ENCODE measurements at regions not wholly inside any gene's neighbourhood (a gene's known extent, or its start where the extent isn't known, plus 50 kb on each side); places are given as distances from the start of the nearest gene placed in this dataset.

- no peak overlapping the region for H3K9ac ChIP-seq (ENCODE audit: low read length in 5 of 5)
- H3K9me3 ChIP-seq (ENCODE audit: control insufficient read depth in 5 of 5, low read length in 5 of 5) = no peaks in the 10 kb centered on the region
- no peaks in the 10 kb centered on the region for H3K27me3 ChIP-seq (ENCODE audit: control insufficient read depth in 5 of 5, insufficient read depth in 4 of 5, low read length in 5 of 5)
- H3K27ac ChIP-seq (ENCODE audit: low read depth, low read length) = no peak overlapping the region
- H3K36me3 ChIP-seq (ENCODE audit: control insufficient read depth in 5 of 5, insufficient read depth in 5 of 5, low read length in 5 of 5) = no peaks in the 10 kb centered on the region
- peaks cover 0 to 13% (median 0%) of the 10 kb centered on the region in 5 donors for H3K4me1 ChIP-seq (ENCODE audit: control insufficient read depth in 5 of 5, insufficient read depth in 5 of 5, low read length in 5 of 5)
- H3K4me3 ChIP-seq (ENCODE audit: low read depth in 1 of 5, low read length in 5 of 5) = no peak overlapping the region
Observed at GRCh38 chr19:28482221-28482620, 730.7 kb downstream of the UQCRFS1 start.

GRCh38 chr19:28481674-28482073 is 731.3 kb downstream of the UQCRFS1 start:
- Histone ChIP-seq H3K4me1 (ENCODE audit: control insufficient read depth in 5 of 5, insufficient read depth in 5 of 5, low read length in 5 of 5) (peaks cover 0 to 13% (median 0%) of the 10 kb centered on the region in 5 donors), H3K4me3 (ENCODE audit: low read depth in 1 of 5, low read length in 5 of 5) (no peak overlapping the region), H3K27me3 (ENCODE audit: control insufficient read depth in 5 of 5, insufficient read depth in 4 of 5, low read length in 5 of 5) (no peaks in the 10 kb centered on the region), H3K36me3 (ENCODE audit: control insufficient read depth in 5 of 5, insufficient read depth in 5 of 5, low read length in 5 of 5) (no peaks in the 10 kb centered on the region), H3K9me3 (ENCODE audit: control insufficient read depth in 5 of 5, low read length in 5 of 5) (no peaks in the 10 kb centered on the region), H3K9ac (ENCODE audit: low read length in 5 of 5) (no peak overlapping the region), H3K27ac (ENCODE audit: low read depth, low read length) (no peak overlapping the region)

- Histone ChIP-seq H3K9me3 (ENCODE audit: control insufficient read depth in 5 of 5, low read length in 5 of 5) (no peaks in the 10 kb centered on the region), H3K4me1 (ENCODE audit: control insufficient read depth in 5 of 5, insufficient read depth in 5 of 5, low read length in 5 of 5) (peaks cover 0 to 15% (median 0%) of the 10 kb centered on the region in 5 donors), H3K27ac (ENCODE audit: low read depth, low read length) (no peak overlapping the region), H3K27me3 (ENCODE audit: control insufficient read depth in 5 of 5, insufficient read depth in 4 of 5, low read length in 5 of 5) (peaks cover 0 to 2% (median 0%) of the 10 kb centered on the region in 5 donors), H3K4me3 (ENCODE audit: low read depth in 1 of 5, low read length in 5 of 5) (no peak overlapping the region), H3K36me3 (ENCODE audit: control insufficient read depth in 5 of 5, insufficient read depth in 5 of 5, low read length in 5 of 5) (no peaks in the 10 kb centered on the region), H3K9ac (ENCODE audit: low read length in 5 of 5) (no peak overlapping the region)
Observed at GRCh38 chr19:28475525-28475924, 737.4 kb downstream of the UQCRFS1 start.

- peaks cover 0 to 2% (median 0%) of the 10 kb centered on the region in 5 donors for H3K27me3 ChIP-seq (ENCODE audit: control insufficient read depth in 5 of 5, insufficient read depth in 4 of 5, low read length in 5 of 5)
- no peaks in the 10 kb centered on the region for H3K36me3 ChIP-seq (ENCODE audit: control insufficient read depth in 5 of 5, insufficient read depth in 5 of 5, low read length in 5 of 5)
- H3K9ac ChIP-seq (ENCODE audit: low read length in 5 of 5) = no peak overlapping the region
- no peak overlapping the region for H3K4me3 ChIP-seq (ENCODE audit: low read depth in 1 of 5, low read length in 5 of 5)
- H3K27ac ChIP-seq (ENCODE audit: low read depth, low read length) = no peak overlapping the region
- H3K9me3 ChIP-seq (ENCODE audit: control insufficient read depth in 5 of 5, low read length in 5 of 5) = no peaks in the 10 kb centered on the region
- H3K4me1 ChIP-seq (ENCODE audit: control insufficient read depth in 5 of 5, insufficient read depth in 5 of 5, low read length in 5 of 5) = peaks cover 7 to 27% (median 12%) of the 10 kb centered on the region in 5 donors
Observed at GRCh38 chr19:28472843-28473242, 740.1 kb downstream of the UQCRFS1 start.

- H3K4me3 ChIP-seq (ENCODE audit: low read depth in 1 of 5, low read length in 5 of 5) = no peak overlapping the region
- H3K9me3 ChIP-seq (ENCODE audit: control insufficient read depth in 5 of 5, low read length in 5 of 5) = no peaks in the 10 kb centered on the region
- no peak overlapping the region for H3K27ac ChIP-seq (ENCODE audit: low read depth, low read length)
- peaks cover 7 to 27% (median 12%) of the 10 kb centered on the region in 5 donors for H3K4me1 ChIP-seq (ENCODE audit: control insufficient read depth in 5 of 5, insufficient read depth in 5 of 5, low read length in 5 of 5)
- H3K27me3 ChIP-seq (ENCODE audit: control insufficient read depth in 5 of 5, insufficient read depth in 4 of 5, low read length in 5 of 5) = peaks cover 0 to 2% (median 0%) of the 10 kb centered on the region in 5 donors
- no peak overlapping the region for H3K9ac ChIP-seq (ENCODE audit: low read length in 5 of 5)
- H3K36me3 ChIP-seq (ENCODE audit: control insufficient read depth in 5 of 5, insufficient read depth in 5 of 5, low read length in 5 of 5) = no peaks in the 10 kb centered on the region
Observed at GRCh38 chr19:28471731-28472510, 741.0 kb downstream of the UQCRFS1 start.

GRCh38 chr19:28469544-28469943 is 743.4 kb downstream of the UQCRFS1 start:
- H3K4me1 ChIP-seq (ENCODE audit: control insufficient read depth in 5 of 5, insufficient read depth in 5 of 5, low read length in 5 of 5) = peaks cover 7 to 27% (median 12%) of the 10 kb centered on the region in 5 donors
- H3K27me3 ChIP-seq (ENCODE audit: control insufficient read depth in 5 of 5, insufficient read depth in 4 of 5, low read length in 5 of 5) = peaks cover 0 to 5% (median 4%) of the 10 kb centered on the region in 5 donors
- H3K9ac ChIP-seq (ENCODE audit: low read length in 5 of 5) = no peak overlapping the region
- H3K27ac ChIP-seq (ENCODE audit: low read depth, low read length) = no peak overlapping the region
- no peaks in the 10 kb centered on the region for H3K36me3 ChIP-seq (ENCODE audit: control insufficient read depth in 5 of 5, insufficient read depth in 5 of 5, low read length in 5 of 5)
- no peak overlapping the region for H3K4me3 ChIP-seq (ENCODE audit: low read depth in 1 of 5, low read length in 5 of 5)
- H3K9me3 ChIP-seq (ENCODE audit: control insufficient read depth in 5 of 5, low read length in 5 of 5) = no peaks in the 10 kb centered on the region

GRCh38 chr19:28468701-28469459 is 744.1 kb downstream of the UQCRFS1 start:
- Histone ChIP-seq H3K4me3 (ENCODE audit: low read depth in 1 of 5, low read length in 5 of 5) (no peak overlapping the region), H3K9ac (ENCODE audit: low read length in 5 of 5) (no peak overlapping the region), H3K9me3 (ENCODE audit: control insufficient read depth in 5 of 5, low read length in 5 of 5) (no peaks in the 10 kb centered on the region), H3K27me3 (ENCODE audit: control insufficient read depth in 5 of 5, insufficient read depth in 4 of 5, low read length in 5 of 5) (peaks cover 0 to 5% (median 4%) of the 10 kb centered on the region in 5 donors), H3K4me1 (ENCODE audit: control insufficient read depth in 5 of 5, insufficient read depth in 5 of 5, low read length in 5 of 5) (peaks cover 7 to 27% (median 12%) of the 10 kb centered on the region in 5 donors), H3K36me3 (ENCODE audit: control insufficient read depth in 5 of 5, insufficient read depth in 5 of 5, low read length in 5 of 5) (no peaks in the 10 kb centered on the region), H3K27ac (ENCODE audit: low read depth, low read length) (no peak overlapping the region)

- Histone ChIP-seq H3K27ac (ENCODE audit: low read depth, low read length) (no peak overlapping the region), H3K4me3 (ENCODE audit: low read depth in 1 of 5, low read length in 5 of 5) (no peak overlapping the region)
Observed at GRCh38 chr19:28466107-28467045, 746.6 kb downstream of the UQCRFS1 start.

GRCh38 chr19:28465371-28466086 is 747.4 kb downstream of the UQCRFS1 start:
- Histone ChIP-seq H3K4me1 (ENCODE audit: control insufficient read depth in 5 of 5, insufficient read depth in 5 of 5, low read length in 5 of 5) (peaks cover 7 to 14% (median 12%) of the 10 kb centered on the region in 5 donors), H3K4me3 (ENCODE audit: low read depth in 1 of 5, low read length in 5 of 5) (no peak overlapping the region), H3K27ac (ENCODE audit: low read depth, low read length) (no peak overlapping the region), H3K36me3 (ENCODE audit: control insufficient read depth in 5 of 5, insufficient read depth in 5 of 5, low read length in 5 of 5) (no peaks in the 10 kb centered on the region), H3K27me3 (ENCODE audit: control insufficient read depth in 5 of 5, insufficient read depth in 4 of 5, low read length in 5 of 5) (peaks cover 2 to 7% (median 4%) of the 10 kb centered on the region in 5 donors), H3K9ac (ENCODE audit: low read length in 5 of 5) (no peak overlapping the region), H3K9me3 (ENCODE audit: control insufficient read depth in 5 of 5, low read length in 5 of 5) (no peaks in the 10 kb centered on the region)

More at GRCh38 chr19:28466107-28467045, 746.6 kb downstream of the UQCRFS1 start:
- H3K9me3 ChIP-seq (ENCODE audit: control insufficient read depth in 5 of 5, low read length in 5 of 5) = no peaks in the 10 kb centered on the region
- H3K36me3 ChIP-seq (ENCODE audit: control insufficient read depth in 5 of 5, insufficient read depth in 5 of 5, low read length in 5 of 5) = no peaks in the 10 kb centered on the region
- peaks cover 7 to 14% (median 12%) of the 10 kb centered on the region in 5 donors for H3K4me1 ChIP-seq (ENCODE audit: control insufficient read depth in 5 of 5, insufficient read depth in 5 of 5, low read length in 5 of 5)
- H3K27me3 ChIP-seq (ENCODE audit: control insufficient read depth in 5 of 5, insufficient read depth in 4 of 5, low read length in 5 of 5) = peaks cover 2 to 7% (median 4%) of the 10 kb centered on the region in 5 donors
- no peak overlapping the region for H3K9ac ChIP-seq (ENCODE audit: low read length in 5 of 5)
